GM19468 (cell line): ENCODE measurements at regions not wholly inside any gene's neighbourhood (a gene's known extent, or its start where the extent isn't known, plus 50 kb on each side); places are given as distances from the start of the nearest gene placed in this dataset.

Experiments
- ATAC-seq: cut with Tn5 transposase; IDR thresholded peaks from one replicate; pipeline ENCODE4 v1.9.1; 2021; ENCODE audit warnings: mild to moderate bottlenecking, moderate library complexity, moderate number of reproducible peaks; ENCODE audit not compliant: unreplicated experiment; ENCODE audit errors: extremely low read depth

- ATAC-seq: no peak
These were observed 64.3 kb downstream of the MRPL14 start for GRCh38 chr6:44062771-44063560.

GRCh38 chr6:44062105-44062770 lies 65.0 kb downstream of the MRPL14 start:
- no peak for ATAC-seq

GRCh38 chr6:44061375-44062104 lies 65.7 kb downstream of the MRPL14 start:
- no peak for ATAC-seq

- ATAC-seq: no peak
These were observed 66.5 kb downstream of the MRPL14 start for GRCh38 chr6:44060612-44061374.

- no peak for ATAC-seq
These were observed 67.6 kb downstream of the MRPL14 start for GRCh38 chr6:44059359-44060346.

- no peak for ATAC-seq
These were observed 68.5 kb downstream of the MRPL14 start for GRCh38 chr6:44058617-44059358.

GRCh38 chr6:44057931-44058616 lies 69.2 kb downstream of the MRPL14 start:
- no peak for ATAC-seq

- no peak for ATAC-seq
These were observed 69.9 kb downstream of the MRPL14 start for GRCh38 chr6:44057238-44057930.

GRCh38 chr6:44056392-44057237 lies 70.6 kb downstream of the MRPL14 start:
- ATAC-seq: no peak

- no peak for ATAC-seq
These were observed 72.3 kb downstream of the MRPL14 start for GRCh38 chr6:44054721-44055559.

- ATAC-seq: no peak
These were observed 73.3 kb downstream of the MRPL14 start for GRCh38 chr6:44053760-44054556.

GRCh38 chr6:44053106-44053756 lies 74.0 kb downstream of the MRPL14 start:
- ATAC-seq: no peak

- no peak for ATAC-seq
These were observed 74.7 kb downstream of the MRPL14 start for GRCh38 chr6:44052419-44053023.

GRCh38 chr6:44051515-44051914 lies 75.7 kb downstream of the MRPL14 start:
- ATAC-seq: no peak
